Memory B cell (primary cell): ENCODE measurements at regions not wholly inside any gene's neighbourhood (a gene's known extent, or its start where the extent isn't known, plus 50 kb on each side); places are given as distances from the start of the nearest gene placed in this dataset.

Source experiments
- ATAC-seq: fragments of 150-1000 bp; cut with Tn5 transposase; 2 replicates; pipeline ENCODE4 v1.10.0; 2021; ENCODE audit warnings: low read depth, mild to moderate bottlenecking, moderate library complexity
- DNase-seq, 2 donors: peaks; one replicate each; pipeline ENCODE4 v3.0.0; 2022; ENCODE audit warnings: low spot score in 2 of 2
- H3K27ac Mint-ChIP-seq: one replicate; pipeline ENCODE4 v1.8.0; 2022; ENCODE audit warnings: mild to moderate bottlenecking, moderate library complexity, mixed read lengths
- H3K27me3 Mint-ChIP-seq: one replicate; pipeline ENCODE4 v1.8.0; 2022; ENCODE audit warnings: mixed read lengths
- H3K36me3 Mint-ChIP-seq: one replicate; pipeline ENCODE4 v1.8.0; 2022; ENCODE audit warnings: mild to moderate bottlenecking, mixed read lengths
- H3K4me1 Mint-ChIP-seq: one replicate; pipeline ENCODE4 v1.8.0; 2022; ENCODE audit warnings: mixed read lengths
- H3K4me3 Mint-ChIP-seq: one replicate; pipeline ENCODE4 v1.8.0; 2022; ENCODE audit warnings: mild to moderate bottlenecking, moderate library complexity, mixed read lengths
- H3K9me3 Mint-ChIP-seq: one replicate; pipeline ENCODE4 v1.8.0; 2022; ENCODE audit warnings: mixed read lengths

DNA sequence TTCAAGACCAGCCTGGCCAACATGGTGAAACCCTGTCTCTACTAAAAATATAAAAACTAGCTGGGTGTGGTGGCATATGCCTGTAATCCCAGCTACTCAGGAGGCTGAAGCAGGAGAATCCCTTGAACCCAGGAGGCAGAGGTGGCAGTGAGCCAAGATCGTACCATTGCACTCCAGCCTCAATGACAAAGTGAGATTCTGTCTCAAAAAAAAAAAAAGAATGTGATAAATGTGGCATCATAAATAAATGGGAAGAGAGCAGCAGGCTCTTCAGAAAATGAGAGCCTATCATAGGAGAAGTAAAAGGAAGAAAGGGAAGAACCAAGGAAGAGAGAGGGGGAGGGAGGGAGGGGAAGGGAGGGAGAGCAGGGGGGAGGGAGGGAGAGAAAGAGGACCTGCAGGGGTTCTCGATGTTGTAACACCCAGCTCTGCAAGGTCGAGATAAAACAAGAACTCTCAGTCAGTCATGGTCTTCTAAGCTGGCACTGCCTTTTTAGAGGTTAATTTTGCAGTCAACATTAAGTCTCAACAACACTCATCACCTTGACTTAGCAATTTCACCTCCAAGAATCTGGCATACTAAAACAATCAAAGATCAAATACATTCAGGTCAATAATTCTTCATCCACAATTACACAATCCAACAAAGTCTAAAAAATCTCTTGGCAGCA lies 68.7 kb upstream of the SIMC1 start:
- ATAC-seq: no peak
- H3K4me1 Mint-ChIP-seq: no peaks in the 10 kb centered on the region
- DNase-seq: no peak
- no peaks in the 10 kb centered on the region for H3K36me3 Mint-ChIP-seq
- no peaks in the 10 kb centered on the region for H3K9me3 Mint-ChIP-seq
- H3K27ac Mint-ChIP-seq: no peak overlapping the region
- peaks cover 5% of the 10 kb centered on the region for H3K27me3 Mint-ChIP-seq
- no peak overlapping the region for H3K4me3 Mint-ChIP-seq

DNA sequence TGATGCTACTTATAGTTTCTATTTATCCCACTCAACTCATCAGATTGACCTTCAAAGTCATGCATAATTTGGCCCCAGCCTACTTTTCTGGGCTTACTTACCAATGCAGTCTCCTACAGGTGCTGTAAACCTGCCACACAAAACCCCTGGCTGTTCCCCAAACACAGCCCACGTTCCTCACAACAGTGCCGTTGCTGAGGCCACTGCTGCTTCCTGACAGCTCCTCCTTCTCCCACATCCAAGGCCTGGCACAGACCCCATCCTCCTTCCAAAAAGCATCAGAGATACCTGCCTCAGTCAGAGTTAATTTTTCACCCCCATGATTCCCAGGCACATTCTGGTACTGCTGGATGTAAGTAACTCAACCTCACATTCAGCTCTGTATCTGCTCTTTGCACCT lies 68.1 kb upstream of the SIMC1 start:
- Mint-ChIP-seq H3K27ac (no peak overlapping the region), H3K27me3 (peaks cover 7% of the 10 kb centered on the region)
- no peak for ATAC-seq

DNA sequence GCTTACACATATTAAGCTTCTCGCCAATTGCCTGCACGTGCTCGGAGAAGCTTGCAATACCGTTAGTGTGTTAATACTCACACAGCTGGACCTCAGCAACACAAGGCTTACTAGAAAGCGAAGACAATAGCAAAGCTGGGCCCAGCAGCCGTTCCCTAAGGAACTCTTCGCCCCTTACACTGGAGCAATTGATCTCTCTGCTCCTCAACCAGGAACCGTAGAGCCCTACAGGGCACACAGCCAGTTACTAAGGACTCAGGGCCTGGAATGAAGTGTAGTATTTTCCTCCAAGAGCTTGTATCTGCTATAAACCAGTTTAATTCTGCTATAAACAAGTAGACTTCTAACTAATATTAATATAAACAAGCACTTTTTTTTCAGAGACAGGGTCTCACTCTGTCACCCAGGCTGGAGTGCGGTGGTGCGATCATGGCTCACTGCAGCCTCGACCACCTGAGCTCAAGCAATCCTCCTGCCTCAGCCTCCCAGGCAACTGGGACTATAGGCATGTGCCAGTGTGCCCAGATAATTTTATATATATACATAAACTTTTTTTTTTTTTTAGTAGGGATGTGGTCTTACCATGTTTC lies 67.0 kb upstream of the SIMC1 start:
- Mint-ChIP-seq H3K27ac (no peak overlapping the region), H3K27me3 (peaks cover 11% of the 10 kb centered on the region), H3K9me3 (no peaks in the 10 kb centered on the region), H3K4me1 (no peaks in the 10 kb centered on the region), H3K4me3 (no peak overlapping the region), H3K36me3 (no peaks in the 10 kb centered on the region)
- ATAC-seq: no peak
- no peak for DNase-seq

More for the DNA sequence above, 68.1 kb upstream of the SIMC1 start:
- Mint-ChIP-seq H3K36me3 (no peaks in the 10 kb centered on the region), H3K9me3 (no peaks in the 10 kb centered on the region), H3K4me1 (no peaks in the 10 kb centered on the region), H3K4me3 (no peak overlapping the region)
- DNase-seq: no peak

DNA sequence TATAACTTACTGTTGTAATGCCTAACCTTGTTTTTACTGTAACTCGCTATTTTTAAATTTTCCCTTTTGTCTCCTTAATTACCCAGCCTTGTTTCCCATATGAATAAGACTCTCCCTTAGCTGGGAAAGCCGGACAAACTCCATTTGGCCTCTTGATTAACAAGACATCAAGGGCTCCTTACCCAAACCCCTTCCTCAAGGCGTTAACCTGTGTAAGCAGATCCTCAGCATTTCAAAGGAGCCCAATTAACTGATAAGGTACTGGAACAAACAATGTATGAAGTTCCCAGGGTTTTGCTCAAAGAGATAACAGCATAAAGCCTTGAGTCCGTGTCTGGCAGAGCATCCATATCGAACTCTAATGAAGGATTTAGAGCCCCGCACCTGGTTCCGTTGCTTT lies 66.0 kb upstream of the SIMC1 start:
- Mint-ChIP-seq H3K4me1 (no peaks in the 10 kb centered on the region), H3K4me3 (no peak overlapping the region), H3K36me3 (no peaks in the 10 kb centered on the region), H3K9me3 (no peaks in the 10 kb centered on the region), H3K27ac (no peak overlapping the region), H3K27me3 (peaks cover 13% of the 10 kb centered on the region)
- no peak for DNase-seq
- no peak for ATAC-seq

DNA sequence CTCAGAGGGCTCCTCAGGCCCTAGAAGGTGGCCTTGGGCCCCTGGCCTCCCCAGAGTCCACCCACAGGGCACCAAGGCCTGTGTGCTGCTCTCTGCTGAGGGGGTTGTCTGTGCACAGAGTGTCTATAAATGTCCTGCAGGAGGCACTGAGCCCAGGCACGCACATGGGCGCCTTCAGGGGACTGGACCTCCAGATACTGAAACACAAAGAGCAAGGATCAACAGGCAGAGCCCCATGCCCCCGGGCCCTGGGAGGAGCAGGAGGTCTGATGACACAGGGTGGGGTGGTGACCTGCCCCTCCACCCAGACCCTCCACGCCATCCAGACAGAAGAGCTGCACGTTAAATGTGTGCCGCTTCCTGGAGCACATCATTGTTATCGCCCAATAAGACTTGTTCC lies 64.6 kb upstream of the SIMC1 start:
- Mint-ChIP-seq H3K4me1 (no peaks in the 10 kb centered on the region), H3K27me3 (peaks cover 14% of the 10 kb centered on the region), H3K27ac (no peak overlapping the region), H3K36me3 (no peaks in the 10 kb centered on the region), H3K4me3 (no peak overlapping the region), H3K9me3 (peaks cover 3% of the 10 kb centered on the region)
- ATAC-seq: no peak
- DNase-seq: no peak

DNA sequence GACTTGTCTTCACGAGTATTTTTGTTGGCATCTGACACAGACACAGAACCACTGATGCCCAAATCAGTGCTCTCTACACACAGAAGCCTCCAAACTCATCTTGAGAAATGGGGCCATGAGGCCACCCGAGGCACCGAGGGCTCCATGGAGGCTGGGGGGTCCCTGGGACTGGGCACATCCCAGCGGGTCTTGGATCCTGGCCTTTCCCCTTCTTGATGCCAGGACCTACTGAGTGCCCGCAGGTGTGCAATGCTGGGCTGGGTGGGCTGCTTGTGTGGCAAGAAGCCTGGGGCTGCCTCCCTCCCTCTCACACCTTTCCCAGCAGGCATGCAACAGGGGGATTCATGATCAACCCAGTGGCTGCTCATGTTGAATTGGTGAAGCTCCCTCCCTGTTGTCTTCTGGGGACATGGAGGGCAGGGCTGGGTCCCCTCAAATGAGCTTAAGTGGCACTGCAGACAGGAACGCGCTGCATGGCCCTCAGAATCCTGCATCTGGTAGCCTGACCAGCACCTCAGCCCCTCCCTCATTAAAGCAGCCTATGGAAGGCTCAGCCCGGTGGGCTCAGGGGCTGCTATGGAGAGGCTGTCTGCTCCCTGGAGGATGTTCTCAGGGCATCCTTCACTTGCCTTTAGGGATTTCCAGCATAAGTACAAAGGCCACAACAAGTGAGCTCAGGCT lies 63.7 kb upstream of the SIMC1 start:
- ATAC-seq: no peak
- Mint-ChIP-seq H3K27me3 (peaks cover 14% of the 10 kb centered on the region), H3K27ac (no peak overlapping the region), H3K9me3 (peaks cover 5% of the 10 kb centered on the region), H3K36me3 (no peaks in the 10 kb centered on the region), H3K4me3 (no peak overlapping the region), H3K4me1 (no peaks in the 10 kb centered on the region)
- DNase-seq: no peak

DNA sequence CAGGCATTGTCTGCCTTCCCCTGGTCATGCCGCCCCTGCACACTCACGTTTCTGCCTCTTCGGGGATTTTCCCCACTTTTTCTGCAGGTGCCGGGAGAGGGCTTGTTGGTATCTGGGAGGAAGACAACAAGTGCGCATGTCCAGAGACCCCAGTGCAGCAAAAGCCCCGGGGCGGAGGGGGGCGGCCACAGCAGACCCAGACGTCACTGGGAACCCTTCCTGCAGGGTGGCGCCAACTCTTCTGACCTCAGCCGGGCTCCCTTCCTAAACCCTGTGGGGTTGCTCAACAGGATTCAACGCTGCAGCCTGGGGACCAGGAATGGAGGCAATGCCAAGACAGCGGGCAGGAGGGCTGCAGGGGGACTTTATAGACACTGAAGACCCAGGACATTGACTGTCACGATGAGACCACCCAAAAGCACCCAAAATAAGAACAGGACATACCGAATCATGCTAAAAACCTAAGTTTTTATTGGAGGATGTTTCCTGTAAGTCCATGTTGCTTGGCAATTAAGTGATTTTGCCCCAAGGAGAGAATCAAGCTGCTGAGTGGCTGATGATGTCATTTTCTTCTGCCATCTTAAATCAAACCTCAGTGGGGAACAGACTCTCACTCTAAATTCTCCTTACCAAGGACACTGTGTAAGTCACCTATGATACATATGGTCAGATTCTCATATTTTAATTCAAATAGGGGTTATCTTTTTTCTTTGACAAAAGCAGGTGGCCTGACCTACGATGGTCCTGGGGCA lies 62.9 kb upstream of the SIMC1 start:
- Mint-ChIP-seq H3K4me1 (no peaks in the 10 kb centered on the region), H3K36me3 (no peaks in the 10 kb centered on the region), H3K27ac (no peak overlapping the region), H3K9me3 (peaks cover 5% of the 10 kb centered on the region), H3K27me3 (peaks cover 18% of the 10 kb centered on the region), H3K4me3 (no peak overlapping the region)
- ATAC-seq: no peak
- DNase-seq: no peak

DNA sequence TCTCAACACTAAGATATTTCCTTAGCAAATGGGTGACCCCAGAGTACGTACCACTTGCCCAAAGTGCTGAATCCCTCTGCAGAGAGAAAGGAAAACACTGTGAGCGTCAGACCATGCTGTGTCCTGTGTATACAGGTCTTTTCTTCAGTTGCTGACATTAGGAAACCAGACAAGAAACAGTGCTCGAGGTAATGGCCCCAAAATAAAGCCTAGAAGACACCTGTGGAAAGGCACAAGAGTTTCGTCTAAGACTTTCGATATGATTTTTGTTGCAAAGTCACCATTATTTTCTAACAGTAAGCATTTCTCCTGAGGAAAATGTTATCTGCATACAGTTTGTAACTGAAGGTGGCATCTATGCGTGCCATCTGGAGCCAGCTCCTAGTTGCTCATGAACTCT lies 62.0 kb upstream of the SIMC1 start:
- no peaks in the 10 kb centered on the region for H3K4me1 Mint-ChIP-seq
- H3K27me3 Mint-ChIP-seq: peaks cover 19% of the 10 kb centered on the region
- no peak overlapping the region for H3K27ac Mint-ChIP-seq
- ATAC-seq (no peak), DNase-seq (no peak)
- no peaks in the 10 kb centered on the region for H3K36me3 Mint-ChIP-seq
- H3K9me3 Mint-ChIP-seq: peaks cover 5% of the 10 kb centered on the region
- H3K4me3 Mint-ChIP-seq: no peak overlapping the region

DNA sequence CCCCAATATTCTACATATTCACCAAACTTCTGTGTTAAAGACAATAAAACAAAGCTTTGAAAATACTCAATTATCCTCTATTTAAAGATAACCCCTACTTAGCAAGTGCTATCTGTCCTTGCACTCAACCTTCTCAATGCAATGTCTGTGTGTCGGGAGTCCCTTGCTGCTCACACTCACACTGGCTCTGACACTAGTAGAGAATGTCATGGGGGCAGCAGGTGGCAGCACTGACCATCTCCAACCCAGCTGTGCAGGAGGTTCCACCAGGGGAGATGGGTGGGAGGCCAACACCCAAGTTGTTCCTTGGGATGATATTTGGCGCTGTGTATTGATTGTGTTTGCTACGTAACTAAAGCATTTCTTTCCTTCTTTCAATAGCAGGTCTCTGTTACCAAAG lies 59.4 kb upstream of the SIMC1 start:
- Mint-ChIP-seq H3K4me3 (no peak overlapping the region), H3K4me1 (no peaks in the 10 kb centered on the region), H3K27me3 (peaks cover 18% of the 10 kb centered on the region), H3K27ac (no peak overlapping the region), H3K9me3 (peaks cover 5% of the 10 kb centered on the region), H3K36me3 (no peaks in the 10 kb centered on the region)
- ATAC-seq (no peak), DNase-seq (no peak)

DNA sequence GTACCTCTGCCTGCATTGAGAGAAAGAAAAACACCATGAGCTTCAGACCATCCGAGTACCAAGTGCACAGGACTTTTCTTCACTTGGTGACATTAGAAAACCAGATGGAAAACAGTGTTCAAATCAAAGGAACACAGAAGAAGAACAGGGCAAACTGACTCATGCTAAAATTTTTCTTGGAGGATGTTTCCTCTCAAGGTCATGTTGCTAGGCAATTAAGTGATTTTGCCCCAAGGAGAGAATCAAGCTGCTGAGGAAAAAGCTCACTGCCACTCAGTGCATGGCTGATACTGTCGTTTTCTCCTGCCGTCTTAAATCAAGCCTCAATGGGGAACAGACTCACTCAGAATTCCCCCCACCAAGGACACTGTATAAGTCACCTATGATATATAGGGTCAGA lies 57.9 kb upstream of the SIMC1 start:
- H3K9me3 Mint-ChIP-seq: peaks cover 5% of the 10 kb centered on the region
- no peak overlapping the region for H3K27ac Mint-ChIP-seq
- DNase-seq (no peak), ATAC-seq (no peak)
- no peak overlapping the region for H3K4me3 Mint-ChIP-seq
- H3K4me1 Mint-ChIP-seq: no peaks in the 10 kb centered on the region
- peaks cover 15% of the 10 kb centered on the region for H3K27me3 Mint-ChIP-seq
- no peaks in the 10 kb centered on the region for H3K36me3 Mint-ChIP-seq

DNA sequence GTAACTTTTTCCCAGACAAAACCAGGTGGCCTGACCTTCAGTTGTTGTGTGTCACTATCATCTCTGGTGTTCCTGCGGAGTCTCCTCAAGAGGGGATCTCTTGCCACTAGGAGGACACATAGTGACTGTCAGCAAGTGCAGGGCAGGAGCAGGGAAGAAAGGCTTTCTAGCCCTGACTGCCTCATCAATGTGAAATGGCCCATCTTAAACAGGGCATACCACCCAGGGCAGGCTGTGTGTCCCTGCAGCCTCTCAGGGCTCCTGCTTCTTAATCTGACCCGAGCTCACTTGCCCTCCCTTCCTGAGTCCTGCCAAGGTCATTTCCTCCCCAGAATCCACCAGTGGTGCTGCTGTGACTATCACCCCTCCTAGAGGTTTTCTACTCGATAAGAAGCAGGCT lies 57.4 kb upstream of the SIMC1 start:
- H3K4me3 Mint-ChIP-seq: no peak overlapping the region
- ATAC-seq (no peak), DNase-seq (no peak)
- H3K27me3 Mint-ChIP-seq: peaks cover 15% of the 10 kb centered on the region
- no peaks in the 10 kb centered on the region for H3K4me1 Mint-ChIP-seq
- H3K9me3 Mint-ChIP-seq: peaks cover 5% of the 10 kb centered on the region
- no peak overlapping the region for H3K27ac Mint-ChIP-seq
- no peaks in the 10 kb centered on the region for H3K36me3 Mint-ChIP-seq

DNA sequence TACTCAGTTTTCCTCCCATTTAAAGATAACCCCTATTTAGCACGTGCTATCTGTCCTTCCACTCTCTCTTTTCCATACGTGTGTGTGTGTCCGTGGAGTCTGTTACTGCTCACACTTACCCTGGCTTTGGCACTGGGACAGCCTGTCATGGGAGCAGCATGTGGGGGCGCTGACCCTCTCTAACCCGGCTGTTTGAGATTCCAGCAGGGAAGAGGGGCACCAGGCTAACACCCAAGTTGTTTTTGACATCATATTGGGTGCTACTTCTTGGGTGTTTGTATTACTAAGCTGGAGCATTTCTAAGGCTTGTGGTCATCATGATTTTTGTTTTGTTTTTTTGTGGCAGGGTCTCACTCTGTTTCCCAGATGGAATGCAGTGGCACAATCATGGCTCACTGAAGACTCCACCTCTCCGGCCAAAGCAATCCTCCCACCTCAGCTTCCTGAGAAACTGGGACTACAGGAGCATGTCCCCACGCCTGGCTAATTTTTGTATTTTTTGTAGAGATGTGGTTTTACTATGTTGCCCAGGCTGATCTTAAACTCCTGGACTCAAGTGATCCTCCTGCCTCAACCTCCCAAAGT lies 56.9 kb upstream of the SIMC1 start:
- peaks cover 5% of the 10 kb centered on the region for H3K9me3 Mint-ChIP-seq
- no peaks in the 10 kb centered on the region for H3K36me3 Mint-ChIP-seq
- DNase-seq (no peak), ATAC-seq (no peak)
- peaks cover 13% of the 10 kb centered on the region for H3K27me3 Mint-ChIP-seq
- H3K4me3 Mint-ChIP-seq: no peak overlapping the region
- H3K27ac Mint-ChIP-seq: no peak overlapping the region
- no peaks in the 10 kb centered on the region for H3K4me1 Mint-ChIP-seq

DNA sequence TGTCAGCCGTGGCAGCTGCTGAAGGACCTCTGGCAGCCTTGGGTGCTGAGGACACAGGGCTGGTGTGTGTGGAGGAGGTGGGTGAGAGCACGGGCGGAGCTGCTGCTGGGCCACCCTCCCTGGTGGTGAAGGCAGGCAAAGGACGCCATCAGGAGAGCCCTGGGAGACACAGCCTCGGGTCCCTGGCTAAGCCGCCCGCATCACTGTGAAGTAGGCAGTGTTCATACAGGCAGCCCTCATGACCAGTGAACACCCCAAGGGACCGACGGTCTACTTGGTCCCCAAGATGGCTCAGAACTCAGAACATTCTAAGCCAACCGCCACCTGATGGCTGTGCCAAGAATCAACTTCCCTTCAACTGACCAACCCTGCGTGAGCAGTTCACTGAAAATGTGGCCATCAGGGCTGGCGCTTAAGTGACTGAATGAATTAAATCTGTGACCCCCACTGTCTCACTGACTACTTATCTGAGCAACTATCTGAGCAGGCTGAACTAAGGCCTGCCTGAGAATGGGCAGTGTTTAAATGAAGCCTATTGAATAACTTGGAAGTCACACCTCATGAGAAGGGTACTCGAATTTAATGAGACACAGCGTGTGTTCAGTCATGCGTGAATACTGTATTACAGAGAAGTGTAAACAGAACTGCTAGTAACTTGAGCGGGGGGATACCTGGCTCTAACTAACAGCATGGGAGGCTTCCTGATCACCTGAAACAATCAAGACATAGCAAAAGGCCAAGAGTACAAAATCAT lies 54.7 kb upstream of the SIMC1 start:
- no peaks in the 10 kb centered on the region for H3K36me3 Mint-ChIP-seq
- H3K27me3 Mint-ChIP-seq: peaks cover 7% of the 10 kb centered on the region
- H3K4me1 Mint-ChIP-seq: no peaks in the 10 kb centered on the region
- H3K27ac Mint-ChIP-seq: no peak overlapping the region
- DNase-seq: no peak
- no peak for ATAC-seq
- H3K4me3 Mint-ChIP-seq: no peak overlapping the region
- peaks cover 3% of the 10 kb centered on the region for H3K9me3 Mint-ChIP-seq
